ENCODE measurements at regions not wholly inside any gene's neighbourhood (a gene's known extent, or its start where the extent isn't known, plus 50 kb on each side); places are given as distances from the start of the nearest gene placed in this dataset.
"Not testable (repeated sequence)": the region's sequence is repeated elsewhere in the genome, so short reads cannot be mapped to it uniquely, and the experiment has no call there.

GRCh38 chr14:34381304-34381703, 80.7 kb downstream of the SPTSSA start:
- not testable (repeated sequence) for H3K27me3 ChIP-seq (ENCODE audit: insufficient read depth, low read depth, low read length); H3K9ac ChIP-seq (ENCODE audit: low read length); H3K79me2 ChIP-seq (replicated peaks; ENCODE audit: insufficient read depth, low read length); H3K9me3 ChIP-seq (ENCODE audit: low read length); H3F3A ChIP-seq (ENCODE audit: insufficient read depth, low read length, poor library complexity, severe bottlenecking); H2AFZ ChIP-seq (ENCODE audit: low read depth, low read length); H3K9me2 ChIP-seq (ENCODE audit: insufficient read depth, low read length); H3K4me3 ChIP-seq (ENCODE audit: low read length); H3K27ac ChIP-seq (ENCODE audit: low read length); H3K36me3 ChIP-seq (ENCODE audit: insufficient read depth, low read length); H3K4me2 ChIP-seq (ENCODE audit: low read length); H4K20me1 ChIP-seq (ENCODE audit: insufficient read depth)

- H3K4me2 ChIP-seq (ENCODE audit: low read length): no peak overlapping the region
- H2AFZ ChIP-seq (ENCODE audit: low read depth, low read length): no peak overlapping the region
- H3K9ac ChIP-seq (ENCODE audit: low read length): no peak overlapping the region
- no peak for TF ChIP-seq MXI1 (conservative IDR thresholded peaks at IDR 0.05; ENCODE audit: poor library complexity, severe bottlenecking)
- TF ChIP-seq RAD21 (conservative IDR thresholded peaks at IDR 0.05): no peak
- no peak for TF ChIP-seq CTCF (IDR thresholded peaks at IDR 0.05; ENCODE audit: poor library complexity, severe bottlenecking)
- no peak for TF ChIP-seq EZH2 (IDR thresholded peaks at IDR 0.05; ENCODE audit: borderline replicate concordance, insufficient read depth, low read length, poor library complexity, severe bottlenecking)
- TF ChIP-seq POLR2AphosphoS5 (IDR thresholded peaks at IDR 0.05): no peak
- no peak for TF ChIP-seq TAF1 (IDR thresholded peaks at IDR 0.05; ENCODE audit: low read depth)
- no peak for TF ChIP-seq REST (IDR thresholded peaks at IDR 0.05; ENCODE audit: borderline replicate concordance)
- TF ChIP-seq SMC3 (conservative IDR thresholded peaks at IDR 0.05; ENCODE audit: poor library complexity): no peak
- no peak for TF ChIP-seq EP300 (conservative IDR thresholded peaks at IDR 0.05; ENCODE audit: poor library complexity, severe bottlenecking)
- no peaks in the 10 kb centered on the region for H3F3A ChIP-seq (ENCODE audit: insufficient read depth, low read length, poor library complexity, severe bottlenecking)
- no peaks in the 10 kb centered on the region for H3K27me3 ChIP-seq (ENCODE audit: insufficient read depth, low read depth, low read length)
- H4K20me1 ChIP-seq (ENCODE audit: insufficient read depth): no peaks in the 10 kb centered on the region
- no peaks in the 10 kb centered on the region for H3K9me3 ChIP-seq (ENCODE audit: low read length)
- no peaks in the 10 kb centered on the region for H3K36me3 ChIP-seq (ENCODE audit: insufficient read depth, low read length)
- H3K79me2 ChIP-seq (replicated peaks; ENCODE audit: insufficient read depth, low read length): no peaks in the 10 kb centered on the region
- H3K4me3 ChIP-seq (ENCODE audit: low read length): no peak overlapping the region
- no peak overlapping the region for H3K27ac ChIP-seq (ENCODE audit: low read length)
- no peaks in the 10 kb centered on the region for H3K9me2 ChIP-seq (ENCODE audit: insufficient read depth, low read length)
Observed at GRCh38 chr14:34380471-34380845, 81.6 kb downstream of the SPTSSA start.

GRCh38 chr14:34379816-34380470, 82.1 kb downstream of the SPTSSA start:
- Histone ChIP-seq H2AFZ (ENCODE audit: low read depth, low read length) (no peak overlapping the region), H3K9me3 (ENCODE audit: low read length) (no peaks in the 10 kb centered on the region), H3K27ac (ENCODE audit: low read length) (no peak overlapping the region)

More at GRCh38 chr14:34379816-34380470, 82.1 kb downstream of the SPTSSA start:
- H3K4me2 ChIP-seq (ENCODE audit: low read length): no peak overlapping the region
- no peaks in the 10 kb centered on the region for H3K79me2 ChIP-seq (replicated peaks; ENCODE audit: insufficient read depth, low read length)
- TF ChIP-seq MXI1 (conservative IDR thresholded peaks at IDR 0.05; ENCODE audit: poor library complexity, severe bottlenecking): no peak
- no peak for TF ChIP-seq EZH2 (IDR thresholded peaks at IDR 0.05; ENCODE audit: borderline replicate concordance, insufficient read depth, low read length, poor library complexity, severe bottlenecking)
- no peak for TF ChIP-seq EP300 (conservative IDR thresholded peaks at IDR 0.05; ENCODE audit: poor library complexity, severe bottlenecking)
- TF ChIP-seq TAF1 (IDR thresholded peaks at IDR 0.05; ENCODE audit: low read depth): no peak
- TF ChIP-seq CTCF (IDR thresholded peaks at IDR 0.05; ENCODE audit: poor library complexity, severe bottlenecking): no peak
- no peak for TF ChIP-seq RAD21 (conservative IDR thresholded peaks at IDR 0.05)
- TF ChIP-seq REST (IDR thresholded peaks at IDR 0.05; ENCODE audit: borderline replicate concordance): no peak
- TF ChIP-seq POLR2AphosphoS5 (IDR thresholded peaks at IDR 0.05): no peak
- TF ChIP-seq SMC3 (conservative IDR thresholded peaks at IDR 0.05; ENCODE audit: poor library complexity): no peak
- no peak overlapping the region for H3K4me3 ChIP-seq (ENCODE audit: low read length)
- H3K36me3 ChIP-seq (ENCODE audit: insufficient read depth, low read length): no peaks in the 10 kb centered on the region
- H3K9ac ChIP-seq (ENCODE audit: low read length): no peak overlapping the region
- H3K27me3 ChIP-seq (ENCODE audit: insufficient read depth, low read depth, low read length): no peaks in the 10 kb centered on the region
- H3K9me2 ChIP-seq (ENCODE audit: insufficient read depth, low read length): no peaks in the 10 kb centered on the region
- H3F3A ChIP-seq (ENCODE audit: insufficient read depth, low read length, poor library complexity, severe bottlenecking): no peaks in the 10 kb centered on the region
- no peaks in the 10 kb centered on the region for H4K20me1 ChIP-seq (ENCODE audit: insufficient read depth)
